Inferior parietal cortex (tissue), 1 donor: ENCODE measurements at regions not wholly inside any gene's neighbourhood (a gene's known extent, or its start where the extent isn't known, plus 50 kb on each side); places are given as distances from the start of the nearest gene placed in this dataset.
"Not testable (repeated sequence)": the region's sequence is repeated elsewhere in the genome, so short reads cannot be mapped to it uniquely, and the experiment has no call there.

Experiments
- DNase-seq: peaks from one replicate; pipeline ENCODE4 v3.0.0-alpha.2; 2016; ENCODE audit errors: extremely low spot score

- not testable (repeated sequence) for DNase-seq
Observed at GRCh38 chr16:18152832-18153231, 183.7 kb downstream of the NPIPA8 start.

GRCh38 chr16:18148132-18148531, 188.4 kb downstream of the NPIPA8 start:
- DNase-seq, result not testable (repeated sequence)

DNA sequence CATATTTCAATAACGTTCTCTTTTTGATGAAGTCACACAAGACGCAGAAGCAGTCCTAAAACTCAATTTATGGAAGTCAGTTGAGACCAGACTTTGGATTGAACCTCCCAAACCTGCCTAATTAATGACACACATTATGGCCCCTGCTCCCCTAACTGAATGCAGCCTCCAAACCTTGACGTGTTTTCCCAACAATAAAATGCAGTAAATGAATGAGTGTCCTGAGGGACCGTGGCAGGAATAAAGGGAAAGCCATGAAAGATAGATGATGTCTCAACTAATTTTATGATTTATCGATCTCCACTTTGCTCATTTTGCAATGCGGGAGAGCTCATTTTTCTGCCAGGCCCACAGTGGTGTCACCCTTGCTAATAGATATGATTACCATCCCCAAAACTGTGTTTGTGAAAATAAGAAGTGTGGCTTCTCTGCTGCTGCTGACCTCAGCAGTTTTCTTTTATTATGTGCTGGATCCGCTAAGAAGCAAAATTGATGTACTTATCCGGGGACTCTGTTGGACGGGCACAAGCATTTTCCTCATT, 189.9 kb downstream of the NPIPA8 start:
- not testable (repeated sequence) for DNase-seq

- DNase-seq, result not testable (repeated sequence)
Observed at GRCh38 chr16:18142066-18142465, 194.5 kb downstream of the NPIPA8 start.

DNA sequence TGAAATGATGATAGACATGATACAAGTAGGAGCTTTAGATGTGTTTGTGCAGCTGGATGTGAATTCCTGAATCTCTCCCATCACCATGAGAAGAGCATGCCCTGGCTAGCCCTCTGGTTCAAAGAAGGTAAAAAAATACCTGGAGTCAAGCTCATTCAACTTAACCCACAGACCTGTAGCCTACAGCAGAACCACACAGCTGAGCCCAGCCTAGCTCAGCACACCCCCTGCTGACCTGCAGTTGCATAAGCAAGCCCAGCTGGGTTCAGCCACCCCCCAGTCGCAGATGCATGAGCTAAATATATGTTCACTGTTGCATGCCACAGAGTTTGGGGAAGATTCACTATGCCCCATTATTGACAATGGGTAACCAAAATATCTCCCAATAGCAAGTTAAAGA, 200.2 kb downstream of the NPIPA8 start:
- not testable (repeated sequence) for DNase-seq

- not testable (repeated sequence) for DNase-seq
Observed at GRCh38 chr16:18135024-18135423, 201.5 kb downstream of the NPIPA8 start.

DNA sequence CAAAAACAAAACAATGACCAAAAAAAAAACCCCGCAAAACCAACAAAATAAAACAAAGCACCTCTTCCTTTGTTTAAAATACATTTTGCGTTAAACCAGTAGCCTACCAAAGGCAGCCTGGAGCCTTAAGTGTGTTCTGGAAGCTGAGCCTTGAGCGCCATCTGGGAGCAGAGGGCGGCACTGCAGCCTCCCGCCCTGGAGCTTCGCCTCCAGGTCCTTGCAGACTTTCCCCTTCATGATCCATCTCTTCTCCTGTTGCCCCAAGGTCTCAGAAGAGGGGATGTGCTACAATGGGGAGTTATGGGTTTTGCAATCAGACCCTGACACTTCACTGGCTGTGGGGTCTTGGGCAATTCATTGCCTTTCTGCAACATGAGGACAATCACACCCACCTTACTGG, 204.9 kb downstream of the NPIPA8 start:
- DNase-seq, result not testable (repeated sequence)

DNA sequence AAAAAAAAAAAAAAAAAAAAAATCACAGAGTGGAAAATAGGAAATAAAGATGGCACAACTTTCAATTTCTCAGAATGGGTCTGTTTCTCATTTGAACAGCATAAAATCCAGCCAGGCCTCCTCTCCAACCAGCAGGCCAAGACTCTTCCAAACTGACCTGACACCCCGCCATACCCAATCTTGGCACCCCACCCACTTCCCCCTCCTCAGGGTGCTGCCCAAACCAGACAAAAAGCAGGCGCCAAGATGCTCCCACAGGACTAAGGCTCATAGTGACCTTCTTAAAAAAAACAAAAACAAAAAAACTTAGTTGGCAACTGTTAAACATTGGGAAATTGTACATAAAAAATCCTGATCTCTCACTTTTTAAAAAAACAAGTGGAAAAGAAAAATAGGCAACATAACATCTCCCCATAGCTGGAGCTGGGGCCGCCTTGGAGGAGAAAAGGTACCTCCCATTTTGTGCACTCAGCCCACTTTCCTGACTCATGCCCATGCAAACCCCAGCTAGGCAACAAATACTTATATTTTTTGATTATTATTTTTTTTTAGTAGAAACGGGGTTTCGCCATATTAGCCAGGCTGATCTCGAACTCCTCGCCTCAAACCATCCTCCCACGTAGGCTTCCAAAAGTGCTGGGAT, 205.9 kb downstream of the NPIPA8 start:
- not testable (repeated sequence) for DNase-seq

DNA sequence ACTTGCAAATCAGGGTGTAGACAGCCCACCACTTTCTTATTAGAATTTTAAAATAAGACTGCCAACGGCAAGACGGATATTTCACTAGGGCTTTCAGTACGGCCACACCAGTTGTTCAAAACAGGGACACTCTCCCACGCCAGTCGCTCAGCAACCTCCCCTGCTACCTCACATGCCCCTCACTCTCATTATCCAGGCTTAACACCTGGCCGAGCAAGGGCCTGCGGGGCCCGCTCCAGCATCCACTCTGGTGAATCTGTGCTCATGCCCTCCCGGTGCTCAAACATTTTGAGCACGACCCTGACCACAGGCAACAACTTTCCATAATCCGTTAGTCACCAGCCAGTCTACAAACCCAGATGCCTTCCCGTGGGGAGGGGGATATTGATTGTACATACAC, 209.5 kb downstream of the NPIPA8 start:
- DNase-seq, result not testable (repeated sequence)

DNA sequence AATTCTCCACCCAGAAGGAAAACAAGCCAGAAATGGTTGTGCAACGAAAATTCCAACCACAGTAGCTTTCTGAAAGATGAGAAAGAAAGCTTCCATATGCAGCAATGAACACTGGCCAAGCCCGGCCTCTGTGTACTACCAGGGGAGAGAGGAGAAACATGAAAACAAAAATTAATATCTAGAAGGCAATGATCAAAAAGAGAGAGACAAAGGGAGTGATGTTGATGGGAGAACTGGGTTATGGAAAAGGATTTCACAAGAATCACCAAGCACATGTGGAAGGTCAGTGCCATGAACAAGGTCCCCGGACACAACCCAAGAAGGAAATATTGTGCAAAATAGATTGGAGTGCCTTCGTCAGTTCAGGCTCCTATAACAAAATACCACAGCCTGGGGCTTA, 217.4 kb downstream of the NPIPA8 start:
- not testable (repeated sequence) for DNase-seq

GRCh38 chr16:18118684-18119083, 217.9 kb downstream of the NPIPA8 start:
- DNase-seq, result not testable (repeated sequence)

DNA sequence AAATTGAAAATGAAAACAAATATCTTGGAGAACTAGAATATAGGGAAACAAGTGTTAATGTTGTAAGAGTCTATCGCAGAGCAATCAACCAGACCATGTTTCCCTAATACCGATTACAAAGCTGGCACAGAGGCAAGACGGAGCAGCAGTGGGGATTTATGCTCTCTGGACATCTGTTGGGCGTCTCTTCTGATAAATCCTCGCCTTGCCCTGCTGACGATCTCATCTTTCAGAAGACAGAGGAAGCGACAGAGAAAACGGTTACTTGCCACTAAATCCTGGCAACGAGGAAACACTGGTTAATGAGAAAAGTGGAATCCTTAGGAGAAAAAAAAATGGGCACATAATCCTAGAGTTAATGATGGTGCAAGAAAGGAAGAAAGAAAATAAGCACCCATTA, 218.5 kb downstream of the NPIPA8 start:
- DNase-seq, result not testable (repeated sequence)

GRCh38 chr16:18104412-18104811, 232.1 kb downstream of the NPIPA8 start:
- DNase-seq, result not testable (repeated sequence)

GRCh38 chr16:18101077-18101476, 235.5 kb downstream of the NPIPA8 start:
- DNase-seq, result not testable (repeated sequence)

- DNase-seq, result not testable (repeated sequence)
Observed at GRCh38 chr16:18092605-18093004, 243.9 kb downstream of the NPIPA8 start.

- DNase-seq, result not testable (repeated sequence)
Observed at GRCh38 chr16:18080658-18081363, 255.7 kb downstream of the NPIPA8 start.

DNA sequence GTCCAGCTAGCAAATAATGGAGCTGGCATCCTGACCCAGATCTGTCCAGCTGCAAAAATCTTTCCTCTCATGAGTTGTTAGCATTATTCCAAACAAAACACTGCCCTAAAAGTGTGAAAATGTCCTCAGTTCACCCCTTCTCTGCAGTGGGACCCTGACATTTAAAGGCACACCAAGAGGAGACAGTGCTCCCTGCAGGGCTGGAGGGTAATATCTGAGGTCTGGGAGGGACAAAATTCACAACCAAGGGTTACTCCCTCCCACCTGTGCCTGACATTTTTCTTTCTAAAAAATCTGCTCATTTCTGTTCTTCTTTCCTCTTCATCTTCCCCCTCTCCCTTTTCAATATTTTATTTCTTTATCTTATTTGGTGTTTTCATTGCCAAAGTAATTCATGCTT, 258.6 kb downstream of the NPIPA8 start:
- DNase-seq, result not testable (repeated sequence)

- DNase-seq, result no peak
Observed at GRCh38 chr16:18072161-18072560, 264.4 kb downstream of the NPIPA8 start.

- no peak for DNase-seq
Observed at GRCh38 chr16:18069683-18070082, 266.9 kb downstream of the NPIPA8 start.

- no peak for DNase-seq
Observed at GRCh38 chr16:18068477-18068876, 268.1 kb downstream of the NPIPA8 start.

- no peak for DNase-seq
Observed at GRCh38 chr16:18062713-18063112, 273.8 kb downstream of the NPIPA8 start.

- DNase-seq, result no peak
Observed at GRCh38 chr16:18060351-18060750, 276.2 kb downstream of the NPIPA8 start.

DNA sequence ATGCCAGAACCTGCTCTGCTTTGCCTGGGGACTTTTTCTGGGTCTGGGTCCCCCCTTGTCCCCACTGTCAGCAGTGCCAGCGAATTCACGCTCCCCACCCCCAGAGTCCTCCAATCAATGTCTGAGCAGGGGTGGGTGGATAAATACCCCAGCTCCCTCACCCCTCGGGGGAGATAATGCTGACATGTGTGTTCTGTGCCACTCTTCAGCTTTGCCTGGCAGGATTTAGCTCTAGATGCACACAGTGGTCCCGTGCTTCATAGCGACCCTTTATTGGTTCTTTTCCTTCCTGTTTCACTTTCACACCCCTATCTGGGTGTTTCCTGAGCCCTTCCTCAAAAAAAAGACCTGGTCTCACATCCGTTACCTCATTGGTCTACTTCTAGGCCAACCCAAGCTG, 277.0 kb downstream of the NPIPA8 start:
- no peak for DNase-seq
